HTR-8/SVneo (cell line): ENCODE measurements at regions not wholly inside any gene's neighbourhood (a gene's known extent, or its start where the extent isn't known, plus 50 kb on each side); places are given as distances from the start of the nearest gene placed in this dataset.
"Not testable (repeated sequence)": the region's sequence is repeated elsewhere in the genome, so short reads cannot be mapped to it uniquely, and the experiment has no call there.

Source experiments
- DNase-seq: peaks from one replicate; pipeline ENCODE4 v3.0.0; 2011; ENCODE audit warnings: low spot score, mixed read lengths; ENCODE audit not compliant: insufficient read length
- FAIRE-seq: peaks from 2 replicates; lab custom pipeline; 2011; peaks lifted over from hg19 to GRCh38; lab: Jason Lieb, UNC

DNA sequence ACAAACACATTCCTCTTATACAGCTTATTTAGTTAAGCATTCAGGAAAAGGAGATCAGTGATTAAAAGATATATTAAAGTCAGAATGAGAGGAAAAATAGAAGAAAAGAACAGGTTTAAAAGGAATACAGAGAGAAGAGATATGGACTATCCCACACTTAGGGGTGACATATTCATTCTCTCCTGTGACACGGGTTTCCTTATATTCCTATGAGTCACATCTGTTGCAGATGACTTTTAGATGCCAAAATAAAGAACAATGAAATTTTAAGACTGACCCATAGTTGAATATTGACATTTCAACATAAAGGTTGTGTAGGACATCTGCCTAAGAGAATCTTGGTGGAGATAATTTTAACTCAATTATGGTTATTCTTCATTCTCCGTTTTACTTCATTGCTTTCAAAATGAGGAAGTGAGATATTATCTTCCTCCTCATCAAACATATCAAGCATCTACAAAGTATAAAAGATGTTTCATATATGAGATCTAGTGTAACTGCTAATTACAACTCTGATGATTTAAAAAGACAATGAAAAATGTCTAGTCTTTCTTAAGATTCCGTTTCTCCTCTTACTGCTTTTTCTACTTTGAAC, 1336.7 kb upstream of the CITED2 start:
- FAIRE-seq = no peak
- no peak for DNase-seq

DNA sequence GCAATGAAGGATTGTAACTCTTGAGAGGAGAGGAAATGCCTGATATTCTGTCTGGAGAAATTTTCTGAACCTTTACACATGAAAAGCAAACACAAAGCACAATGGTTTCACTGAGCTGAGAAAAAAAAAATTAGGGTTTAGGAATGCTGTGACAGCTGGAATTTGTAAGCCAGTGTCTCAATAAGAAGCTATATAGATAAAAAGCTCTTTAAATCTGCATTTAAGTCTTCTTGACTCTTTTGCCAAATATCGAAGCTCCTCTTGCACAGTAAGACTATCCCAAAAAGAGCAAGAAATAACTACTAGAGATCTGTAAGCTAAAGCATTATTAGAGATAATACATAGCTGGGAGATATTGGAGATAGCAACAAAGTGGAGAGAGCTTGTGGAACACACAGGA, 1334.0 kb upstream of the CITED2 start:
- DNase-seq (no peak), FAIRE-seq (no peak)

DNA sequence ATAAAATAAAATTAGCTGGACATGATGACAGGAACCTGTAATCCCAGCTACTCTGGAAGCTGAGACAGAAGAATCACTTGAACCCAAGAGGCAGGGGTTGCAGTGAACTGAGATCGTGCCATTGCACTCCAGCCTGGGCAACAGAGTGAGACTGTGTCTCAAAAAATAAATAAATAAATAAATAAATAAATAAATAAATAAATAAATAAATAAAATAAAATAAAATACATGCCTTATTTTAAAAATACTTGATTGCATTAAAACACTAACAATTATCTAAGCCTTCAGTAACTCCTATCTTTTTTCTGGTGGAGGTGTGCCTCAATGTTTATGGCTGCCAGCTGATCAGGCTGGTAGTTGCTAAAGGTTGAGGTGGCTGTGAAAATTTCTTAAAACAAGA, 1329.6 kb upstream of the CITED2 start:
- DNase-seq, FAIRE-seq: not testable (repeated sequence)

DNA sequence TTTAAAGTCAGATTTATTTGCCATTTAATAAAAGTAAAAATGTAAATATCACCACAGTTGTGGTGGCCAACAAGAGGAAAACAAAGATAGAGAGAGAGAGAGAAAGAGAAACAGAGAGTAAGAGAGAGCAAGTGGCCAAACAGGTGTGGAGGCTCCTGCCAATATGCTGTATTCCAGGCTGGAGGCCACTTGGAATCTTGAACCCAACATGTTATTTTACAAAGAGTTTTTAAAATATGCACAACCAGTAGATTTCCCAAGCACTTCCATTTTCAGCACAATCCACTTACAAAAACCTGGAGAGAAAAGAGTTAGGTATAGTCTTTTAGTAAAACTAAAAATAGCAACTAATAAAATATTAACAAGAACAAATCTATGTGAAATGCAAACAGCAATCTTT, 1323.1 kb upstream of the CITED2 start:
- no peak for FAIRE-seq
- DNase-seq = no peak

DNA sequence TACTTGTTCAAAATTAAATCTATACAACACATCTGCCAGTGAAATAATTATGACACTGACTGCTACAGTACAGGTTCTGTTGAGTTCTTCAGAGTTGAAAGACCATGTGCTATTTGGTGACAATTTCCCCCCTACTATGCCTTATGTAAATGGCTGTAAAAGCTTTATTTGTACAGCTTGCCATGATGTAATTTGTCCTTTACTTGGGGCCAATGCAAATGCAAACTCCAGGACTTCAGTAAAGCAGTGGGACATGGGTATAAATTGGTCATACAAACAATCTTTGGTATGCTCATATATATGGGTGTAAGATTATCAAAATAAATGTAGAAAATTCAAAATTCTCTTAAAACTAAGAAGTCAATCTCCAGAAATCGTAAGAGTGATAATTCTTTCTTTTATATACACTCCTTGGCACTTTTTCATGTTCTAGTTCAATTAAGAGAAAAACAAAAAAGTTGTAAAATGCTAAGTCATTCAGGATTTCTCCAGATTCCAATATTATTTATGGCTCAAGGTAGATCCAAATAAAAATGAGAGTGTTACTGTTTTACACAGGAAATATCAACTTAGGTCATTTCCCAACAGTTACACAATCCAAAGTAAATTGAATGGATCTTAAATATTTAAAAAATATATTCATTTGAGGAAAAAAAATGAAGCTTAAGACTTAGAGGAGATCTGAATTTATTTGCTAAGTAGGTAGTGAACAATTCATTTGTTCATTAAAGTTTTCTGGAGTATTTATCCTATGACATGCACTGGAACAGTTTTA, 1310.5 kb upstream of the CITED2 start:
- DNase-seq (no peak), FAIRE-seq (no peak)

DNA sequence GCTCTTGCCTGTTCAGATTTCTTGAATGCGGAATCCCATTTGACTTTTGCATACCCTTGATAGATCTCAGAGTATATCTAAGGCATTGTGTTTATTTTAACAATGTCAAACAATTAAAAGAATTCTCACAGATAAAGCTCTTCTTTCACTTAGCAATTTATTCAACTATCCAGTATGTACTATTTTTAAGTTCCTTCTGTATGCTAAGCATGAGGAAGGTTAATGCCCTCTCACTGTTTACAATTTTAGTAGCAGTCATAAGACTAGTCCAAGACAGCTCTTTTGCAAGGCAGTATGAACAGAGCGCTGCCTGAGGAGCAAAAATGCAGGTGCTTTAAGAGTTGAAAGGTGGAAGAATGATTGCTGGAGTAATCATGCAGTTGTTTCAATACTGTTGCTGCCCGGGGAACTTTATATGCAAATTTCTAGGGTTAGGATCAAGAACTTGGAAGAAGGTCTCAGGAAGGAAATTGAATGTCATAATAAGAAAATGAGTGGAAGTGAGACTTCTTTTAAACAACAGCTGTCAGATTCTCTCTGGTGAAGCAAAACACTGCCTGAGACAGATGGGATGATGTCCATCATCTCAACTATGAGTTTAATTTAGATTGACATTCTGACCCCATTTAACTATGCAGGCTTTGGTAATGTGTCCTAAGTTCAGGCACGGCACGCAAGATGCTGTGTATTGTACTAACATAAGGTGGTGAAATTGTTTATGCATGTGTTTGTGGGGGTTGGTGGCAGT, 1303.5 kb upstream of the CITED2 start:
- no peak for DNase-seq
- peak; percentile 31 for FAIRE-seq

DNA sequence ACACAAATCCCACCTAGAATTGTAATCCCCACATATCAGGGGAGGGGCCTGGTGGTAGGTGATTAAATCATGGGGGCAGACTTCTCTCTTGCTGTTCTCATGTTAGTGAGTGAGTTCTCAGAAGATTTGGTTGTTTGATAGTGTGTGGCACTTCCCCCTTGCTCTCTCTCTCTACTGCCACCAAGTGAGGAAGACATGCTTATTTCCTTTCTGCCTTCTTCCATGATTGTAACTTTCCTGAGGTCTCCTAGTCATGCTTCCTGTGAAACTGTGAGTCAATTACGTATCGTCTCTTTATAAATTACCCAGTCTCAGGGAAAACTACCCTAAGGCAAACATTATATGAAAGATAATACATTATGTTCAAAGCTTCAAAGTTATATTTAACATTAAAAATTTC, 1297.5 kb upstream of the CITED2 start:
- DNase-seq (no peak), FAIRE-seq (no peak)

DNA sequence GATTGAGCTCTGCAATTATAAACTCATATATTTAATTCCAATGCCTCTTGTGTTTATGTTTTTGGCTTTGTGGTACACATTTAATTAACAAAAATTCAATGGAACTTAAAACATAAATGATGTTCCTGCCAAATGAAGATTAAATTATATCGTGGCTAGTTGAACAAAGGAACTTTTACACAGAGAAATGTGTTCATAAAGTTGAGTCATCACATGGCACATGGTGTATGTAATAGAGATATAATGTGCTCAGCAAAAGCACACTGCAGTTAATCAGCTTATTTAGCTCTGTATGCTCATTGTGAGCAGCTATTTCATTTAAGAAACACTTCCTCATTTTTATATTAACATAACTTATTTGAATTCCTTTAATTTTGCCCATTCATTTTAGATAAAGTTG, 1295.6 kb upstream of the CITED2 start:
- FAIRE-seq (no peak), DNase-seq (no peak)

GRCh38 chr6:140669321-140669720, 1294.9 kb upstream of the CITED2 start:
- no peak for DNase-seq
- no peak for FAIRE-seq

- DNase-seq = no peak
- no peak for FAIRE-seq
Observed at GRCh38 chr6:140663772-140664171, 1289.3 kb upstream of the CITED2 start.

DNA sequence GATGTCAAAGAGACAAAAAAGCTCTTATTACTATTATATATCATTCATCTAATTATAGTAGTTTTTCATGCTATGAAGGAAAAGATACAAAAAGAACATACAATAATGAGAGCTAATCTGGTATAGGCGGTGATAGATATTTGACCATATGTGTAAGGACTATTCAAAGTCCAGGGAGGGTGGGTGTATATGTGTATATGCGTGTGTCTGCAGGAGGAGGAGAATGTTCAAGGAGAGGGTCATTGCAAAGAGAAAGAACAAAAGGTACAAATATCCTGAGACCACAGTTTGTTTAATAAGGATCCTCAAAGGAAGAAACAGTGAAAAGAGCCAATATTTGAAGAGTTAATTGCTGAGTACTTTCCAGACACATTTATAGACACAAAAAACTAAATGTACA, 1288.6 kb upstream of the CITED2 start:
- FAIRE-seq (no peak), DNase-seq (no peak)

DNA sequence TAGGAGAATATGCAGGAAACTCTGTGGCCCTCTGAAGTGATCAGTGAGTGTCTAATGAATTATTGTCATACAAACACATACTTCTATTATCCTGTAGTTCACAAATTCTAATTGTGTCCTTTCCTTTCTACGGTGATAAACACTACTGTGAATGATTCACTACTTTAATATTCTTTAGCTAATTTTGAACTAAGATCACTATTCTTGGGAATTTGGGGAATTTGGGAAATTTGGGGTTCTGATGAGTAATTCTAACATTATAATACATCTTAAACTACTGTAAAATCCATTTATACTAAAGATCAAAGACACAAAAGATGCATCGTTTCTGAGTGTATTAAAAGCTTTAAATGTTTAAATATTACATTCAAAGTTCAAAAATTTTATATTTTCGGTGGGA, 1287.2 kb upstream of the CITED2 start:
- DNase-seq (no peak), FAIRE-seq (no peak)

DNA sequence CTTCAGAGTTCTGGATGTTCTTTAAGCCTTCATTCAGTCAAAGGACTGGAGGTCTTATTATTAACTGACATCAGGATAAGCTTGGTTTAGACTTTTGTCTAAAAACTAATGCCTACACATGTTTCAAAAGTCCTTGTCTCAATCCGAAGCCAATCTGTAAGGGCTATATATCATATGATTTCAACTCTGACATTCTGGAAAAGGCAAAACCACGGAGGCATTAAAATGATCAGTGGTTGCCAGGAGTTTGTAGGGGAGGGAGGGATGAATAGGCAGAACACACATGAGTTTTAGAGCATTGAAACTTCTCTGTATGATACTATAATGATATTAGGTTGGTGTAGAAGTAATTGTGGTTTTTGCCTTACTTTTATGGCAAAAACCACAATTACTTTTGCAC, 1285.8 kb upstream of the CITED2 start:
- DNase-seq = no peak
- no peak for FAIRE-seq

DNA sequence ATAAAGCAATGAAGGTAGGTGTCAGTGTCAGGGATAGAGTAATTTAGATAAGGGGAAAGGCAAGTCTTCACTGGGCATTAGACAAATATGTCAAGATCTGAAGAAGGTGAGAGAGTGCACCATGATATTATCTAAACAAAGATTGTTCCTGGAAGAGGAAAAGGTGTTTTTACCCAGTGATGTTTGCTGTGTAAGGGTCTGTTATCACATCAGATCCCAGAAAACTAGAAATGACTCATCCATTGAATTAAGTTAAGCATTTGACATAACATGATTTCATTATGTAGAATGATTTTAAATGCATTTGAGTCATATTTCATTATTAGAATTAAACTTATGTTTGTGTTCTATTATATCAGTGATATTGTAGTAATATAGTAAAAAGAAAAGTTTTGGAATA, 1279.5 kb upstream of the CITED2 start:
- FAIRE-seq (no peak), DNase-seq (no peak)

GRCh38 chr6:140653506-140653905, 1279.1 kb upstream of the CITED2 start:
- DNase-seq = no peak
- FAIRE-seq = no peak

DNA sequence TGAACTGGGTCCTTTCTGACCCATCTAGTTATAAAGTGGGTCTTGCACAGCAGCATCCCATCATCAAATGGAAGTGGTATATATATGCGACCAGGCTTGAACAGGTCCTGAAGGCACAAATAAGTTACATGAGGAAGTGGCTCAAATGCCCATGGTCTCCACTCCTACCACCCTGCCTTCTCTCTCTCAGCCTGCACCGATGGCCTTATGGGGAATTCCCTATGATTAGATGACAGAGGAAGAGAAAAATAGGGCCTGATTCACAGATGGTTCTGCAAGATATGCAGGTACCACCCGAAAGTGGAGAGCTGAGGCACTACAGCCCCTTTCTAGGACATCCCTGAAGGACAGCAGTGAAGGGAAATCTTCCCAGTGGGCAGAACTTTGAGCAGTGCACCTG, 1275.1 kb upstream of the CITED2 start:
- not testable (repeated sequence) for DNase-seq, FAIRE-seq

DNA sequence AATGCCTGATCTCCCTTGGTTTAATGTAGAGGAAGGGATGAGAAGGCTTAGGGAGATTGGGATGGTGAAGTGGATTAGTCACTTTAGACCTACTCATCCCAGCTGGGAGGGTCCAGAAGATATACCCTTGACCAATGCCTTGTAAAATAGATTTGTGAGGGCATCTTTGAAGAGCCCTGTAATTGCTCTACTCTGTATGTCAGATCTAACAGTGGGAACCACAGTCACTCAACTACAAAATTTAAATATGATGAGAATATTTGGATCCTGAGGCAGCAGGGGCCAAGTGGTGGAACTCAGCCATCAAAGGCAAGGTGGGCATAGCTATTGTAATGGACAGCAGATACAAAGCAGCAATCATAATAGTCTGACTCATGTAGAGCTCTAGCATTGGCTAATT, 1272.9 kb upstream of the CITED2 start:
- FAIRE-seq, DNase-seq: not testable (repeated sequence)

DNA sequence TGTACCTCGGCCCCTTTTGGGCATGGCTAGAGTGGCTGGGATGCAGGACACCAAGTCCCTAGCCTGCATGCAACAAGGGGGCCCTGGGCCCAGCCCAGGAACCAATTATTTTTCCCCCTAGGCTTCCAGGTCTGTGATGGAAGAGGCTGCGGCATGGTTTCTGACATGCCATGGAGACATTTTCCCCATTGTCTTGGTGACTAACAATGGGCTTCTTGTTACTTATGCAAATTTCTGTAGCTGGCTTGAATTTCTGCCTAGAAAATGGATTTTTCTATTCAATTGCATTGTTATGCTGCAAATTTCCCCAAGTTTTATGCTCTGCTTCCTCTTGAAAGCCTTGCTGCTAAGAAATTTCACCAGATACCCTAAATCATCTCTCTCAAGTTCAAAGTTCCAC, 1269.6 kb upstream of the CITED2 start:
- no peak for FAIRE-seq

DNA sequence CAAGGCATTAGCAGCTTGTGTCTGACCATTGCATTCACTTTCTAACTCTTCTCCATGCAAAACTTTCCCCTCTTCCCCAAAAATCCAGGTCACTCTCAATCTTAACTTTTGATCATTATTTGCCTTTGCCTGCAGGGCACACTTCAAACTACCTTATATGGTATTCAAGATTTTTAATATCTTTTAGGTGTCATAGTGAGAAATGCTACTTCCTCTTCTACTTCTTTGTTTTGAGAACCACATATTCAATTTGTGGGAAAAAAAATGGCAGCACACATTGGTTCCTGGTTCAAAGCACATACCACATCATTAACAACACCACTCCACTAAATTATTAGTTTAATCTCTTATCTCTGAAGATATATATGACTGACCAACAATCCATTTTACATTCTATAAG, 1267.0 kb upstream of the CITED2 start:
- FAIRE-seq (no peak), DNase-seq (no peak)

More for the DNA sequence above, 1269.6 kb upstream of the CITED2 start:
- no peak for DNase-seq

GRCh38 chr6:140636908-140637402, 1262.5 kb upstream of the CITED2 start:
- no peak for DNase-seq
- FAIRE-seq = no peak

DNA sequence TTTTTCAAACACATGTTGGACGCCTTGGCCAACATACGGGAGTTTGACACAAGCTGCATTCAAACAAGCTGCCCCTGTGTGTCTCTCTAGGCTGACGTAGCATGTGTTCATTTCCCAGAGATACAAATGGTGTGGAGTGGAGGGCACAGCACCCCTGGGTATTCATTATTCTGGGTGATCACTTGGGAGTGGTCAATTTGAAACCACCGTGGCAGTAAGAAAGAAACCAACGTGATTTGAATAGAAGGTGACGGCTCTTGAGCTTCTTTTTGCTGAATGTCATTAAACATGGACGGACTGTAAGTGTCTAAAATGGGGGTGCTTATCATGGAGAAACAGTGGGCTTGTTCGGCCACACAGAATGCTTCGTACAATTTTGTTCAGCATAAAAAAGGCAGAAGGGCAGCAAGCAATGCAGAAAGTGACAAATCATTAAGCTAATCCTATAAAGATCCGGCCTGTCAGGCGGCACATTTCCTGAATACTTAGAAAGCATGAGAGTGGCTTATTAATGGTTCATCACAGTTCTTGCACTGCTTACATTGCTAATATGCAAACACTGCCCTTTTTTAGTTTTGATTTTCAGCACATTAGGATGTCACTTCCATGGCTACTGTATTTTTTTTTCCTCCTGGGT, 1261.9 kb upstream of the CITED2 start:
- DNase-seq (no peak), FAIRE-seq (no peak)
